BJ (cell line): ENCODE measurements at regions not wholly inside any gene's neighbourhood (a gene's known extent, or its start where the extent isn't known, plus 50 kb on each side); places are given as distances from the start of the nearest gene placed in this dataset.

Source experiments
- CTCF ChIA-PET: fragments of 350-600 bp; formaldehyde crosslinking; extraction: SDS; loops from one replicate; lab custom pipeline; 2021; ENCODE audit warnings: antibody characterized with exemption, inconsistent platforms; lab: Yijun Ruan, JAX
- POLR2A ChIA-PET: fragments of 300-600 bp; sonication (Branson Sonifier 250); formaldehyde crosslinking; extraction: SDS; loops from one replicate; lab custom pipeline; 2021; ENCODE audit warnings: antibody characterized with exemption; lab: Charles Lee
- DNase-seq: peaks from one replicate; pipeline ENCODE4 v3.0.0-alpha.2; 2011; ENCODE audit warnings: low read depth
- H3K27me3 ChIP-seq: 2 replicates; pipeline ENCODE4 v1.6.0; 2011; ENCODE audit warnings: low read length; ENCODE audit not compliant: control insufficient read depth, insufficient read depth
- H3K36me3 ChIP-seq: 2 replicates; pipeline ENCODE4 v1.5.1; 2011; ENCODE audit warnings: low read length; ENCODE audit not compliant: control insufficient read depth, insufficient read depth
- H3K4me3 ChIP-seq: 2 replicates; pipeline ENCODE4 v1.5.1; 2011; ENCODE audit warnings: low read depth, mild to moderate bottlenecking, control low read depth, low read length
- CTCF ChIP-seq: IDR thresholded peaks from 2 replicates; pipeline ENCODE4 v1.5.1; 2011; ENCODE audit warnings: low read depth, mild to moderate bottlenecking, control low read depth, inconsistent platforms, low read length, moderate library complexity; ENCODE audit not compliant: insufficient read depth

DNA sequence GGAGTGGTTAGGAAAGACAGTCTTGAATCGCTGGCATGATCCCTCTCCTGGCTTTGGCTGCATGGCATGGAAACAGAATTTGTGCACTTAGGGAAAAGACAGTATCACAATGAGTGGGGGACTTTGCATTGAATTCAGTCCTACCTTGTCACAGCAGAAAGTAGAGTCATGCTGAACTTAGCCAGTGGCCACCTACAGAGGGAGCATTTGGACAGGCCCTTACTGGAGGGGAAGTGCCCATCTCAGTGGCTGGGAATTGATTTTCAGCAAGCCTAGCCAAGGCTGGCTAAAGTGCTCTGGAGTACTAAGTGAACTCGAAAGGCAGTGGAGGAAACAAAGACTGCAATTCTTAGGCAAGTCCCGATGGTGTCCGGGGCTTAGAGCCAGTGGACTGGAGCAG, 364.3 kb upstream of the TOM1L1 start:
- CTCF ChIA-PET = interaction anchor here (0.6 kb wide), 1 partner anchor 38 kb away, joined by 6 read pairs; no protein-coding TSS in a partner anchor
- Histone ChIP-seq H3K36me3 (no peaks in the 10 kb centered on the region), H3K4me3 (no peak overlapping the region), H3K27me3 (no peaks in the 10 kb centered on the region)
- TF ChIP-seq CTCF = no peak
- POLR2A ChIA-PET = no interaction called here
- no peak for DNase-seq

DNA sequence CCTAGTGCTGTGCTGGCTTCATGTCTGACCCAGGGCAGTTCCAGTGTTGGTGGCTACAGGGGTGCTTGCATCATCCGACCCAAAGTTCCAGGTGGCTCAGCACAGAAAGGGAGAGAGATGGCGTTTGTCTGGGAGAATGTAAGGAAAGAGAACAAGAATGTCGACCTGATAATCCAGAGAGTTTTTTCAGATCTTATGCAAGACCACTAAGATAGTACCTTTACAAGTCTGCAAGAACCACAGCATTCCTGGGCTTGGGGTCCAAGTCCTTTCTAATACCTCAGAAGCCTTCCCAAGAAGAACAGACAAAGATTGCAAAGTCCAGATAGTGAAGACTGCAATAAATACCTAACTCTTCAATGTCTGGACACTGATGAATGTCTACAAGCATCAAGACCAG, 363.0 kb upstream of the TOM1L1 start:
- DNase-seq = no peak
- ChIA-PET POLR2A (no interaction called here), CTCF (no interaction called here)
- no peak for TF ChIP-seq CTCF
- Histone ChIP-seq H3K27me3 (no peaks in the 10 kb centered on the region), H3K4me3 (no peak overlapping the region), H3K36me3 (no peaks in the 10 kb centered on the region)

DNA sequence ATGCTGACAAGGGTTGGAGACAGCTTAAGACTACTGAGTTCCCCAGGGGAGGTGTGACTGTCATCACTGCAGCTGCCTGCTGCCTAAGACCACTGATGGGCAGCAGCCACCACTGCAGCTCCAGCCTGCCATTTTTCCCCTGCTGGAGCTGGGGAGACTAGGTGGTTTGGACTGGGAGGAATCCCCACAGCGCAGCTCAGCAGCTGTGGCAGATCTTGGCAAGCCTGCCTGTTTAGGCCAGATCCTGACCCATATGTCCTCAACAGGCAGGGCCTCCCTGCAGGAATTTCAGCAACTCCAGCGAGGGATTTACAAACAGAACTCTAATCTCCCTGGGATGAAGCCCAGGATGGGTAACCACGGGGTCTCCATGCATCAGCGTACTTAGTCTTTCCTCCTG, 356.4 kb upstream of the TOM1L1 start:
- ChIA-PET CTCF (no interaction called here), POLR2A (no interaction called here)
- no peaks in the 10 kb centered on the region for H3K36me3 ChIP-seq
- no peak for DNase-seq
- H3K27me3 ChIP-seq = no peaks in the 10 kb centered on the region
- TF ChIP-seq CTCF = no peak
- H3K4me3 ChIP-seq = no peak overlapping the region

GRCh38 chr17:54559883-54560282, 340.8 kb upstream of the TOM1L1 start:
- Histone ChIP-seq H3K36me3 (no peaks in the 10 kb centered on the region), H3K27me3 (no peaks in the 10 kb centered on the region), H3K4me3 (no peak overlapping the region)
- DNase-seq = no peak
- ChIA-PET CTCF (no interaction called here), POLR2A (no interaction called here)
- no peak for TF ChIP-seq CTCF

DNA sequence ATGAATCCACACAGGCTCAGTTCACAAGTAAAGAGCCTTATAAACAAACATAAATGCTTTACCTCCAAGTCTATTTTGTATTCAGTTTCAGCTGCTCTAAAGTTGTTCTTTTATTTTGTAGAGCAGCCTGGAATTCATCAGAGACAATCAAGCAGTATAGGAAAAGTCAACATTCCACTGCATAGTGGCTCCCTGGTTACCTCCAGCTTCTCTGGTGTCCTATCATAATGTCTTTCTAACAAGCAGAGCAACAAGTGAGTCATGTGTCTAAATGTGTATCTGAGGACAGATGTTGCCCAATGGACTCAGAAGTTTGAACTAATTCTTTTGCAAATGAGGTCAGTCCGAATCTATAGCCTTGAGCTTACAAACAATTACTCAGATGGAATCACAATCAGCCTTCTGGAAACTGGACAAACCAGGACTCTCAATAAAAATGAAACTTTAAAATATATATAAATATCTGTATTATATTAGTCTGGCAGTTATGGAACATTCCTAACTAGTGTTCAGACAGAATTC, 292.0 kb upstream of the TOM1L1 start:
- Histone ChIP-seq H3K27me3 (no peaks in the 10 kb centered on the region), H3K4me3 (no peak overlapping the region), H3K36me3 (no peaks in the 10 kb centered on the region)
- no peak for TF ChIP-seq CTCF
- CTCF ChIA-PET = no interaction called here
- no peak for DNase-seq
- POLR2A ChIA-PET = no interaction called here
